ENCODE measurements at regions not wholly inside any gene's neighbourhood (a gene's known extent, or its start where the extent isn't known, plus 50 kb on each side); places are given as distances from the start of the nearest gene placed in this dataset.

GRCh38 chr2:129775952-129776653, 203.4 kb upstream of the RAB6C start:
- Histone ChIP-seq H3K27me3 (ENCODE audit: control insufficient read depth, insufficient read depth, low read length) (no peaks in the 10 kb centered on the region), H3K36me3 (ENCODE audit: control insufficient read depth, insufficient read depth, low read length) (no peaks in the 10 kb centered on the region), H3K4me3 (replicated peaks in 1 of 4; ENCODE audit: control extremely low read depth in 1 of 4, insufficient read depth in 1 of 4, low read depth in 3 of 4, low read length in 4 of 4) (no peak overlapping the region), H3K4me2 (ENCODE audit: extremely low read depth, insufficient read depth, low read length) (no peak overlapping the region), H3K4me1 (ENCODE audit: control insufficient read depth, extremely low read depth, insufficient read depth, low read length) (no peaks in the 10 kb centered on the region), H3K9ac (ENCODE audit: insufficient read depth, low read length) (no peak overlapping the region), H4K20me1 (ENCODE audit: control insufficient read depth, extremely low read depth, insufficient read depth, low read length) (no peaks in the 10 kb centered on the region), H3K27ac (ENCODE audit: insufficient read depth, low read length) (no peak overlapping the region), H3K79me2 (ENCODE audit: control insufficient read depth, insufficient read depth, low read length) (no peaks in the 10 kb centered on the region), H2AFZ (ENCODE audit: low read length) (no peak overlapping the region), H3K9me3 (ENCODE audit: control insufficient read depth, insufficient read depth, low read depth, low read length) (no peaks in the 10 kb centered on the region)
- TF ChIP-seq EZH2 (IDR thresholded peaks at IDR 0.05; ENCODE audit: low read length, missing control alignments) = no peak
- no peak for TF ChIP-seq CTCF (conservative IDR thresholded peaks at IDR 0.05 in 1 of 2, IDR thresholded peaks at IDR 0.05 in 1 of 2; ENCODE audit: low read depth in 1 of 2, low read length in 2 of 2)
- DNase-seq (ENCODE audit: low read depth in 2 of 2) = no peak

GRCh38 chr2:129777146-129777545, 202.3 kb upstream of the RAB6C start:
- no peak overlapping the region for H2AFZ ChIP-seq (ENCODE audit: low read length)
- no peak overlapping the region for H3K4me2 ChIP-seq (ENCODE audit: extremely low read depth, insufficient read depth, low read length)
- no peak overlapping the region for H3K4me3 ChIP-seq (replicated peaks in 1 of 4; ENCODE audit: control extremely low read depth in 1 of 4, insufficient read depth in 1 of 4, low read depth in 3 of 4, low read length in 4 of 4)
- no peak for DNase-seq (ENCODE audit: low read depth in 2 of 2)
- TF ChIP-seq EZH2 (IDR thresholded peaks at IDR 0.05; ENCODE audit: low read length, missing control alignments) (no peak), CTCF (conservative IDR thresholded peaks at IDR 0.05 in 1 of 2, IDR thresholded peaks at IDR 0.05 in 1 of 2; ENCODE audit: low read depth in 1 of 2, low read length in 2 of 2) (no peak)
- H4K20me1 ChIP-seq (ENCODE audit: control insufficient read depth, extremely low read depth, insufficient read depth, low read length) = no peaks in the 10 kb centered on the region
- H3K36me3 ChIP-seq (ENCODE audit: control insufficient read depth, insufficient read depth, low read length) = no peaks in the 10 kb centered on the region
- H3K4me1 ChIP-seq (ENCODE audit: control insufficient read depth, extremely low read depth, insufficient read depth, low read length) = no peaks in the 10 kb centered on the region
- H3K9me3 ChIP-seq (ENCODE audit: control insufficient read depth, insufficient read depth, low read depth, low read length) = no peaks in the 10 kb centered on the region
- H3K27ac ChIP-seq (ENCODE audit: insufficient read depth, low read length) = no peak overlapping the region
- H3K79me2 ChIP-seq (ENCODE audit: control insufficient read depth, insufficient read depth, low read length) = no peaks in the 10 kb centered on the region
- H3K9ac ChIP-seq (ENCODE audit: insufficient read depth, low read length) = no peak overlapping the region
- H3K27me3 ChIP-seq (ENCODE audit: control insufficient read depth, insufficient read depth, low read length) = no peaks in the 10 kb centered on the region

GRCh38 chr2:129777762-129778583, 201.5 kb upstream of the RAB6C start:
- Histone ChIP-seq H3K4me1 (ENCODE audit: control insufficient read depth, extremely low read depth, insufficient read depth, low read length) (no peaks in the 10 kb centered on the region), H4K20me1 (ENCODE audit: control insufficient read depth, extremely low read depth, insufficient read depth, low read length) (no peaks in the 10 kb centered on the region), H3K79me2 (ENCODE audit: control insufficient read depth, insufficient read depth, low read length) (no peaks in the 10 kb centered on the region), H3K9ac (ENCODE audit: insufficient read depth, low read length) (no peak overlapping the region), H3K9me3 (ENCODE audit: control insufficient read depth, insufficient read depth, low read depth, low read length) (no peaks in the 10 kb centered on the region), H3K27me3 (ENCODE audit: control insufficient read depth, insufficient read depth, low read length) (no peaks in the 10 kb centered on the region), H2AFZ (ENCODE audit: low read length) (no peak overlapping the region), H3K27ac (ENCODE audit: insufficient read depth, low read length) (no peak overlapping the region), H3K4me3 (replicated peaks in 1 of 4; ENCODE audit: control extremely low read depth in 1 of 4, insufficient read depth in 1 of 4, low read depth in 3 of 4, low read length in 4 of 4) (no peak overlapping the region), H3K4me2 (ENCODE audit: extremely low read depth, insufficient read depth, low read length) (no peak overlapping the region), H3K36me3 (ENCODE audit: control insufficient read depth, insufficient read depth, low read length) (no peaks in the 10 kb centered on the region)
- TF ChIP-seq CTCF (conservative IDR thresholded peaks at IDR 0.05 in 1 of 2, IDR thresholded peaks at IDR 0.05 in 1 of 2; ENCODE audit: low read depth in 1 of 2, low read length in 2 of 2) = no peak
- no peak for TF ChIP-seq EZH2 (IDR thresholded peaks at IDR 0.05; ENCODE audit: low read length, missing control alignments)
- DNase-seq (ENCODE audit: low read depth in 2 of 2) = no peak
